B cell (primary cell): ENCODE measurements at regions not wholly inside any gene's neighbourhood (a gene's known extent, or its start where the extent isn't known, plus 50 kb on each side); places are given as distances from the start of the nearest gene placed in this dataset.

Experiments
- ATAC-seq: fragments of 200-7000 bp; cut with Tn5 transposase; one replicate; pipeline ENCODE4 v1.10.0; 2021; ENCODE audit warnings: low read depth, mild to moderate bottlenecking, moderate number of reproducible peaks, moderate library complexity
- CTCF ChIA-PET: fragments of 350-600 bp; sonication (Branson Sonifier 250); formaldehyde crosslinking; loops from one replicate; lab custom pipeline; 2021; ENCODE audit warnings: antibody characterized with exemption, inconsistent platforms; lab: Charles Lee
- POLR2A ChIA-PET: fragments of 350-600 bp; sonication (Branson Sonifier 250); formaldehyde crosslinking; loops from one replicate; lab custom pipeline; 2021; ENCODE audit warnings: antibody characterized with exemption; lab: Charles Lee
- DNase-seq: peaks from one replicate; pipeline ENCODE4 v3.0.0; 2013
- H2AFZ ChIP-seq: 2 replicates; pipeline ENCODE4 v1.6.1; 2012; ENCODE audit warnings: mild to moderate bottlenecking, low read depth, low read length; ENCODE audit not compliant: insufficient read depth, poor library complexity, severe bottlenecking
- H3K27ac ChIP-seq, 2 donors: 1 replicate in 1 of 2; 2 replicates in 1 of 2; pipeline ENCODE4 v1.5.1; 2012 to 2013; ENCODE audit warnings: low read length in 2 of 2, mild to moderate bottlenecking in 2 of 2, moderate library complexity in 1 of 2
- H3K27me3 ChIP-seq, 4 experiments: fragments of 200-600 bp in 1 of 4; sonication (generic) in 1 of 4; replicated peaks in 1 of 4; 1 replicate in 2 of 4; 2 replicates in 2 of 4; pipeline versions ENCODE4 v1.6.1 to v1.7.0; 2013 to 2016; ENCODE audit warnings: low read length in 3 of 4, mild to moderate bottlenecking in 2 of 4, mixed read lengths in 1 of 4, moderate library complexity in 1 of 4; ENCODE audit not compliant: insufficient read depth in 4 of 4, control insufficient read depth in 3 of 4; ENCODE audit errors: control extremely low read depth in 1 of 4
- H3K36me3 ChIP-seq, 2 experiments: replicated peaks in 1 of 2; 1 replicate in 1 of 2; 2 replicates in 1 of 2; pipeline versions ENCODE4 v1.6.1 to v1.7.1; 2013; ENCODE audit warnings: low read length in 1 of 2; ENCODE audit not compliant: insufficient read depth in 2 of 2, control insufficient read depth in 1 of 2; ENCODE audit errors: control extremely low read depth in 1 of 2, extremely low read depth in 1 of 2
- H3K4me1 ChIP-seq, 2 donors: fragments of 200-600 bp in 1 of 2; sonication (generic) in 1 of 2; 1 replicate in 1 of 2; 2 replicates in 1 of 2; pipeline versions ENCODE4 v1.5.1 to v1.6.1; 2013 to 2017; ENCODE audit warnings: low read length in 2 of 2; ENCODE audit not compliant: control insufficient read depth in 2 of 2, insufficient read depth in 2 of 2
- H3K4me2 ChIP-seq: replicated peaks from 2 replicates; pipeline ENCODE3; 2012; ENCODE audit warnings: mild to moderate bottlenecking, low read depth, low read length; ENCODE audit not compliant: poor library complexity, severe bottlenecking
- H3K4me3 ChIP-seq, 5 experiments: fragments of 200-600 bp in 1 of 5; sonication (generic) in 1 of 5; 1 replicate in 3 of 5; 2 replicates in 2 of 5; pipeline versions ENCODE4 v1.5.1 to v1.7.0; 2011 to 2016; ENCODE audit warnings: low read length in 4 of 5, mild to moderate bottlenecking in 4 of 5, low read depth in 2 of 5, control low read depth in 1 of 5, moderate library complexity in 1 of 5; ENCODE audit not compliant: insufficient read depth in 1 of 5; ENCODE audit errors: control extremely low read depth in 1 of 5, extremely low read depth in 1 of 5
- H3K79me2 ChIP-seq: fragments of 200-600 bp; sonication (generic); one replicate; pipeline ENCODE4 v1.6.0; 2016; ENCODE audit warnings: low read length; ENCODE audit not compliant: control insufficient read depth, insufficient read depth
- H3K9ac ChIP-seq: fragments of 200-600 bp; sonication (generic); 2 replicates; pipeline ENCODE4 v1.6.1; 2017; ENCODE audit warnings: mild to moderate bottlenecking, low read length, moderate library complexity
- H3K9me3 ChIP-seq, 3 donors: one replicate each; pipeline versions ENCODE4 v1.6.1 to v1.7.1; 2013; ENCODE audit warnings: low read length in 2 of 3; ENCODE audit not compliant: control insufficient read depth in 2 of 3, insufficient read depth in 1 of 3; ENCODE audit errors: control extremely low read depth in 1 of 3
- H4K20me1 ChIP-seq: 2 replicates; pipeline ENCODE4 v1.6.0; 2012; ENCODE audit warnings: mild to moderate bottlenecking, low read length; ENCODE audit not compliant: insufficient read depth, control insufficient read depth, poor library complexity, severe bottlenecking
- H3K27ac Mint-ChIP-seq: one replicate; pipeline ENCODE4 v1.8.0; 2021; ENCODE audit warnings: mixed read lengths
- H3K27me3 Mint-ChIP-seq: one replicate; pipeline ENCODE4 v1.8.0; 2021; ENCODE audit warnings: mixed read lengths
- H3K4me1 Mint-ChIP-seq: one replicate; pipeline ENCODE4 v1.8.0; 2021; ENCODE audit warnings: mixed read lengths
- H3K4me3 Mint-ChIP-seq: one replicate; pipeline ENCODE4 v1.8.0; 2021; ENCODE audit warnings: mixed read lengths
- H3K9me3 Mint-ChIP-seq: one replicate; pipeline ENCODE4 v1.8.0; 2022; ENCODE audit warnings: mixed read lengths; ENCODE audit not compliant: insufficient read depth
- EZH2 ChIP-seq: IDR thresholded peaks from 2 replicates; pipeline ENCODE4 v1.6.1; 2012; ENCODE audit warnings: borderline replicate concordance, low read depth, mild to moderate bottlenecking, moderate library complexity, low read length; ENCODE audit not compliant: insufficient read depth, poor library complexity, severe bottlenecking
- WGBS: methylation state at CpG from one replicate; pipeline ENCODE4 v1.1.5; 2013; ENCODE audit warnings: missing lambda C conversion rate; ENCODE audit not compliant: insufficient coverage; 5-methylcytosine and 5-hydroxymethylcytosine counted together
- intact Hi-C: fragments of 100-400 bp; cut with micrococcal nuclease; formaldehyde crosslinking; loops from one replicate; pipeline ENCODE4 v1.10.0; 2022
- TF ChIP-seq, protein P1 (sequence below): fragments of 200-600 bp; IDR thresholded peaks from one replicate; pipeline ENCODE4 v1.8.0; 2022; ENCODE audit warnings: antibody characterized with exemption, mild to moderate bottlenecking

DNA sequence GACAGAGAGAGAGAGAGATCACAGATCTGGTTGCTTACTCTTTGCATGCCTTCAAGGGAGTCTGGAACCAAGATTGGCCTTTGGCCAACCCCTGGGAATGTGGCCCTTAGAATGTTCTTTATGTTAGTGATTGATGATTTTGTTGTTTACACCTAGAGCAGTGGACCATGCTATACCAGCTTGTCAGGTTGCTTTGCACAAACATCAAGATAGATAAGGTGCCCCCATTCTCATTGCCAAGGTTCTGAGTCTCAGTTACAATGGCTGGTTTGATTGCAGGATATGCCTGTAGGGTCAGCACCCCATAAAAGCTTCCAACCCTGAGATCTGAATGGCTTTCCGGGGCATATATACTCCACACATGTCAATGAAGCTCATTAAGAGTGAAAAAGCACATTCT, 53.5 kb upstream of the SLC2A12 start:
- no peak overlapping the region for H3K4me2 ChIP-seq
- no peaks in the 10 kb centered on the region for H3K79me2 ChIP-seq
- H3K4me1 ChIP-seq, result no peaks in the 10 kb centered on the region
- ChIA-PET CTCF (interaction anchor here (0.8 to 3.3 kb wide), 2 partner anchors 9 to 182 kb away, joined by 3 to 19 read pairs; no protein-coding TSS in a partner anchor), POLR2A (no interaction called here)
- no peak overlapping the region for H3K4me3 ChIP-seq
- H3K9ac ChIP-seq, result no peak overlapping the region
- H3K9me3 Mint-ChIP-seq, result no peaks in the 10 kb centered on the region
- peaks cover 27% of the 10 kb centered on the region for H3K27me3 Mint-ChIP-seq
- H3K27ac Mint-ChIP-seq, result no peak overlapping the region
- intact Hi-C loops, result no loop called here
- H3K27me3 ChIP-seq, result peaks cover 0 to 4% (median 0%) of the 10 kb centered on the region in 4 experiments
- no peak for ATAC-seq
- H3K36me3 ChIP-seq, result no peaks in the 10 kb centered on the region
- no peaks in the 10 kb centered on the region for H3K4me1 Mint-ChIP-seq
- no peaks in the 10 kb centered on the region for H4K20me1 ChIP-seq
- WGBS, result no CpG with 5 or more reads among the region's 1 CpG
- no peak overlapping the region for H3K4me3 Mint-ChIP-seq
- DNase-seq, result no peak
- no peaks in the 10 kb centered on the region for H3K9me3 ChIP-seq
- TF ChIP-seq, protein P1, sequence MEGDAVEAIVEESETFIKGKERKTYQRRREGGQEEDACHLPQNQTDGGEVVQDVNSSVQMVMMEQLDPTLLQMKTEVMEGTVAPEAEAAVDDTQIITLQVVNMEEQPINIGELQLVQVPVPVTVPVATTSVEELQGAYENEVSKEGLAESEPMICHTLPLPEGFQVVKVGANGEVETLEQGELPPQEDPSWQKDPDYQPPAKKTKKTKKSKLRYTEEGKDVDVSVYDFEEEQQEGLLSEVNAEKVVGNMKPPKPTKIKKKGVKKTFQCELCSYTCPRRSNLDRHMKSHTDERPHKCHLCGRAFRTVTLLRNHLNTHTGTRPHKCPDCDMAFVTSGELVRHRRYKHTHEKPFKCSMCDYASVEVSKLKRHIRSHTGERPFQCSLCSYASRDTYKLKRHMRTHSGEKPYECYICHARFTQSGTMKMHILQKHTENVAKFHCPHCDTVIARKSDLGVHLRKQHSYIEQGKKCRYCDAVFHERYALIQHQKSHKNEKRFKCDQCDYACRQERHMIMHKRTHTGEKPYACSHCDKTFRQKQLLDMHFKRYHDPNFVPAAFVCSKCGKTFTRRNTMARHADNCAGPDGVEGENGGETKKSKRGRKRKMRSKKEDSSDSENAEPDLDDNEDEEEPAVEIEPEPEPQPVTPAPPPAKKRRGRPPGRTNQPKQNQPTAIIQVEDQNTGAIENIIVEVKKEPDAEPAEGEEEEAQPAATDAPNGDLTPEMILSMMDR, result no peak
- no peak for TF ChIP-seq EZH2
- H3K27ac ChIP-seq, result no peak overlapping the region
- H2AFZ ChIP-seq, result no peak overlapping the region

DNA sequence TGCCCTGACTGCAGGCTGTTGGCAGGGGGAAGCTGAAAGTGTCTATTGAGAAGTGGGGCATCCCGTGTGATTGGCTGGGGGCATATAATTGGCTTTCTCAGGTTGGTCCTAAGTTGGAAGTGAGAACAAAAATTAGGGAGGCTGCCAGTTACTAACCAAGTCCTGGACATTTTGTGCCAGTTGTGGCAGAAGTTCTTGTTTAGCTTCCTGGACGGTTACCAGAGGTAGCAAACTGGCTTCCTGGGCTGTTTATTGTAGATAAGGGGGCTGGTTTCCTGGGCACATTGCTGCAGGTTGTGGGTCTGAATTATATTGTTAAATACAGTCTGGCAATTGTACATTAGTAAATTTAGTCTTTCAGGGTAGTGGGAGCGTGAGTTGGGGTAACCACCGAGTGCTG, 50.6 kb upstream of the SLC2A12 start:
- H3K9me3 Mint-ChIP-seq, result no peaks in the 10 kb centered on the region
- peaks cover 0 to 4% (median 0%) of the 10 kb centered on the region in 4 experiments for H3K27me3 ChIP-seq
- CTCF ChIA-PET, result interaction anchor here (0.9 to 11.2 kb wide), 4 partner anchors 11 to 187 kb away, joined by 3 to 466 read pairs (median 7); no protein-coding TSS in a partner anchor
- H3K4me3 Mint-ChIP-seq, result no peak overlapping the region
- no peak overlapping the region for H3K27ac Mint-ChIP-seq
- H2AFZ ChIP-seq, result no peak overlapping the region
- intact Hi-C loops, result no loop called here
- POLR2A ChIA-PET, result no interaction called here
- H4K20me1 ChIP-seq, result no peaks in the 10 kb centered on the region
- H3K79me2 ChIP-seq, result no peaks in the 10 kb centered on the region
- H3K4me1 Mint-ChIP-seq, result no peaks in the 10 kb centered on the region
- peaks cover 35% of the 10 kb centered on the region for H3K27me3 Mint-ChIP-seq
- no peak overlapping the region for H3K9ac ChIP-seq
- no peaks in the 10 kb centered on the region for H3K4me1 ChIP-seq
- no peak overlapping the region for H3K27ac ChIP-seq
- no peaks in the 10 kb centered on the region for H3K36me3 ChIP-seq
- no peak for TF ChIP-seq EZH2
- TF ChIP-seq, protein P1, result no peak
- WGBS, result 83% methylated on average over 4 of the region's 4 CpGs
- no peak overlapping the region for H3K4me3 ChIP-seq
- DNase-seq, result no peak
- no peaks in the 10 kb centered on the region for H3K9me3 ChIP-seq
- no peak overlapping the region for H3K4me2 ChIP-seq
- no peak for ATAC-seq
